Neural cell (in vitro differentiated cells): ENCODE measurements at regions not wholly inside any gene's neighbourhood (a gene's known extent, or its start where the extent isn't known, plus 50 kb on each side); places are given as distances from the start of the nearest gene placed in this dataset.

ENCODE experiments used
- H2AFZ ChIP-seq: fragments of 200-600, 300-800 bp; sonication (generic), shearing (Covaris generic); 2 replicates; pipeline ENCODE4 v1.6.0; 2014; ENCODE audit warnings: low read depth, mild to moderate bottlenecking, antibody characterized with exemption, low read length, moderate library complexity
- H3F3A ChIP-seq: fragments of 200-600 bp; shearing (Covaris generic); 2 replicates; pipeline ENCODE4 v1.6.1; 2016; ENCODE audit warnings: mild to moderate bottlenecking, moderate library complexity, mixed read lengths, antibody characterized with exemption, low read length; ENCODE audit not compliant: insufficient read depth, poor library complexity, severe bottlenecking
- H3K27ac ChIP-seq: fragments of 200-600, 300-800 bp; sonication (generic), shearing (Covaris generic); 2 replicates; pipeline ENCODE4 v1.5.1; 2014; ENCODE audit warnings: mild to moderate bottlenecking, low read length, moderate library complexity
- H3K27me3 ChIP-seq: fragments of 300-800, 200-600 bp; sonication (generic), shearing (Covaris generic); 2 replicates; pipeline ENCODE4 v1.6.0; 2014; ENCODE audit warnings: mild to moderate bottlenecking, low read depth, low read length, moderate library complexity; ENCODE audit not compliant: insufficient read depth
- H3K36me3 ChIP-seq: fragments of 300-800, 200-600 bp; sonication (generic), shearing (Covaris generic); 2 replicates; pipeline ENCODE4 v1.5.1; 2014; ENCODE audit warnings: mild to moderate bottlenecking, antibody characterized with exemption, low read length, moderate library complexity; ENCODE audit not compliant: insufficient read depth
- H3K4me2 ChIP-seq: fragments of 300-800, 200-600 bp; sonication (generic), shearing (Covaris generic); 2 replicates; pipeline ENCODE4 v1.6.0; 2014; ENCODE audit warnings: mild to moderate bottlenecking, low read length
- H3K4me3 ChIP-seq: fragments of 300-800, 200-600 bp; sonication (generic), shearing (Covaris generic); 2 replicates; pipeline ENCODE4 v1.5.1; 2014; ENCODE audit warnings: mild to moderate bottlenecking, low read length, moderate library complexity
- H3K79me2 ChIP-seq: fragments of 200-600 bp; shearing (Covaris generic); replicated peaks from 2 replicates; pipeline ENCODE4 v1.6.0; 2014; ENCODE audit warnings: mild to moderate bottlenecking, low read length, moderate library complexity; ENCODE audit not compliant: insufficient read depth
- H3K9ac ChIP-seq: fragments of 300-800, 200-600 bp; sonication (generic), shearing (Covaris generic); 2 replicates; pipeline ENCODE4 v1.6.1; 2016; ENCODE audit warnings: mild to moderate bottlenecking, low read length, mixed read lengths
- H3K9me2 ChIP-seq: fragments of 200-600 bp; shearing (Covaris generic); 2 replicates; pipeline ENCODE4 v1.6.1; 2016; ENCODE audit warnings: mild to moderate bottlenecking, low read length, mixed read lengths; ENCODE audit not compliant: insufficient read depth
- H3K9me3 ChIP-seq: fragments of 200-600, 300-800 bp; sonication (generic), shearing (Covaris generic); 2 replicates; pipeline ENCODE4 v1.6.1; 2016; ENCODE audit warnings: mild to moderate bottlenecking, mixed run types, low read length, moderate library complexity, mixed read lengths
- H4K20me1 ChIP-seq: fragments of 200-600 bp; shearing (Covaris generic); 2 replicates; pipeline ENCODE4 v1.6.1; 2016; ENCODE audit warnings: mild to moderate bottlenecking, mixed run types; ENCODE audit not compliant: insufficient read depth
- CTCF ChIP-seq: fragments of 450-650 bp; IDR thresholded peaks from 2 replicates; pipeline ENCODE4 v1.5.1; 2014; ENCODE audit warnings: antibody characterized with exemption, mild to moderate bottlenecking, moderate library complexity; ENCODE audit not compliant: poor library complexity, severe bottlenecking
- EP300 ChIP-seq: fragments of 450-650 bp; conservative IDR thresholded peaks from 2 replicates; pipeline ENCODE4 v1.6.1; 2014; ENCODE audit warnings: antibody characterized with exemption, mild to moderate bottlenecking, moderate library complexity; ENCODE audit not compliant: poor library complexity, severe bottlenecking
- EZH2 ChIP-seq: fragments of 200-600, 300-800 bp; shearing (Covaris generic), sonication (generic); IDR thresholded peaks from 2 replicates; pipeline ENCODE4 v1.6.1; 2014; ENCODE audit warnings: antibody characterized with exemption, low read length, borderline replicate concordance, mild to moderate bottlenecking; ENCODE audit not compliant: insufficient read depth, poor library complexity, severe bottlenecking
- MXI1 ChIP-seq: fragments of 450-650 bp; conservative IDR thresholded peaks from 2 replicates; pipeline ENCODE4 v1.6.1; 2014; ENCODE audit warnings: antibody characterized with exemption, mild to moderate bottlenecking; ENCODE audit not compliant: poor library complexity, severe bottlenecking
- POLR2AphosphoS5 ChIP-seq: IDR thresholded peaks from 2 replicates; pipeline ENCODE4 v1.6.1; 2012
- RAD21 ChIP-seq: fragments of 450-650 bp; conservative IDR thresholded peaks from 2 replicates; pipeline ENCODE4 v1.6.1; 2014; ENCODE audit warnings: antibody characterized with exemption, mild to moderate bottlenecking, moderate library complexity
- REST ChIP-seq: IDR thresholded peaks from 2 replicates; pipeline ENCODE4 v1.6.1; 2012; ENCODE audit warnings: borderline replicate concordance
- SMC3 ChIP-seq: fragments of 450-650 bp; conservative IDR thresholded peaks from 2 replicates; pipeline ENCODE4 v1.6.1; 2014; ENCODE audit warnings: antibody characterized with exemption, mild to moderate bottlenecking, moderate library complexity; ENCODE audit not compliant: poor library complexity
- TAF1 ChIP-seq: IDR thresholded peaks from 2 replicates; pipeline ENCODE4 v1.6.1; 2012; ENCODE audit warnings: low read depth

- Histone ChIP-seq H3K4me2 (no peak overlapping the region), H3K9ac (no peak overlapping the region), H3K36me3 (no peaks in the 10 kb centered on the region), H4K20me1 (no peaks in the 10 kb centered on the region), H3K9me2 (no peaks in the 10 kb centered on the region), H3K27ac (no peak overlapping the region), H3K79me2 (no peaks in the 10 kb centered on the region), H3F3A (no peaks in the 10 kb centered on the region), H3K9me3 (peaks cover 3% of the 10 kb centered on the region), H3K4me3 (no peak overlapping the region), H2AFZ (no peak overlapping the region), H3K27me3 (no peaks in the 10 kb centered on the region)
- no peak for TF ChIP-seq RAD21
- no peak for TF ChIP-seq TAF1
- no peak for TF ChIP-seq MXI1
- peak; percentile 29 for TF ChIP-seq POLR2AphosphoS5
- no peak for TF ChIP-seq CTCF
- no peak for TF ChIP-seq EZH2
- TF ChIP-seq EP300: peak; percentile 24
These were observed 135.5 kb upstream of the FUT8 start for GRCh38 chr14:65277027-65277426.

- no peak overlapping the region for H3K27ac ChIP-seq
- H3K9me2 ChIP-seq: no peaks in the 10 kb centered on the region
- H3K4me2 ChIP-seq: no peak overlapping the region
- no peak overlapping the region for H3K4me3 ChIP-seq
- H3K36me3 ChIP-seq: no peaks in the 10 kb centered on the region
- H2AFZ ChIP-seq: no peak overlapping the region
- no peak for TF ChIP-seq POLR2AphosphoS5
- TF ChIP-seq REST: no peak
- no peak for TF ChIP-seq RAD21
- TF ChIP-seq EZH2: no peak
- TF ChIP-seq TAF1: no peak
- TF ChIP-seq MXI1: no peak
- TF ChIP-seq SMC3: no peak
- no peak for TF ChIP-seq EP300
- no peak for TF ChIP-seq CTCF
- no peaks in the 10 kb centered on the region for H3F3A ChIP-seq
- no peaks in the 10 kb centered on the region for H4K20me1 ChIP-seq
- no peaks in the 10 kb centered on the region for H3K27me3 ChIP-seq
- peaks cover 3% of the 10 kb centered on the region for H3K9me3 ChIP-seq
- H3K79me2 ChIP-seq: no peaks in the 10 kb centered on the region
- H3K9ac ChIP-seq: no peak overlapping the region
These were observed 134.8 kb upstream of the FUT8 start for GRCh38 chr14:65277580-65278270.
